ENCODE measurements at regions not wholly inside any gene's neighbourhood (a gene's known extent, or its start where the extent isn't known, plus 50 kb on each side); places are given as distances from the start of the nearest gene placed in this dataset.

- TF ChIP-seq CTCF (IDR thresholded peaks at IDR 0.05) (no peak), POLR2A (IDR thresholded peaks at IDR 0.05) (no peak)
Measured at GRCh38 chr4:119683518-119683917, 54.9 kb upstream of the PDE5A start.

Measured in testis (tissue), 2 donors.